GM21529 (cell line): ENCODE measurements at regions not wholly inside any gene's neighbourhood (a gene's known extent, or its start where the extent isn't known, plus 50 kb on each side); places are given as distances from the start of the nearest gene placed in this dataset.
"Not testable (repeated sequence)": the region's sequence is repeated elsewhere in the genome, so short reads cannot be mapped to it uniquely, and the experiment has no call there.

Experiments used
- ATAC-seq: cut with Tn5 transposase; IDR thresholded peaks from one replicate; pipeline ENCODE4 v1.9.1; 2021; ENCODE audit not compliant: unreplicated experiment

DNA sequence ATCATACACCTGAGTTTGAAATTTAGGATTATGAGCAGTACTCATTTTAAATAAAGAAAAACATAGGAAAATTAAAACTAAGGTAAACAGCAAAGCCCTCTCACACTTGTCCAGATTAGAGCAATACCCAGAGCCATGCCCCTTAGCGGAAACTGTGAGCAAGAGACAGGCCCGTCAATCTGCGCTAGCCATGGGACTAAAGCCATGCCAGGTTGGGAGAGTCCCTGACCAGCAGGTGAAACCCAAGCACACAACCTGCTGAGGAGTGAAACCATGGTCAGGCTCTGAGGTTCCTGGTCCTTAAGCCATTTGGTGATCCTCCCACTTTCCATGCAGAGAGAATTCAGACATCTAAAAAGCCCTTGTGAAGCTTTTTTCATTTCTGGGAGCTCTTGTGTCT, 494.3 kb downstream of the STK39 start:
- no peak for ATAC-seq

DNA sequence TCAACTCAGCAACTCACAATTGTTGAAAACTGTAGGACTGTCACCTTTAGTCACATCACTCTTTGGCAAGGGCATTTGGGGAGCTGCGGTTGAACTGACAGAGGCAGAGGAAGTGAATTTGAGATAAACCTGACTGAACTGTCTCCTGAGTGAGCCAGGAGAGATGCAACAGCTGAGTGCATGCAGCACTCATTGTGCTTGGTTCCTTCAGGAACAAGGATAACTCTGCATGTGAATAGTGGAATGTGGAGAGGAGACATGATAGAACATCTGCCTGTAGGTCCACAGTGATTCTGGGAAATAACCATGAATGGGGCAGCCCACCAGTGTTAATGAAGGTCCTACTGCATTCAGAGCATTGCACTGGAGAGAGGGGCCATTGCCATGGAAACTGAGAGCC, 494.7 kb downstream of the STK39 start:
- no peak for ATAC-seq

DNA sequence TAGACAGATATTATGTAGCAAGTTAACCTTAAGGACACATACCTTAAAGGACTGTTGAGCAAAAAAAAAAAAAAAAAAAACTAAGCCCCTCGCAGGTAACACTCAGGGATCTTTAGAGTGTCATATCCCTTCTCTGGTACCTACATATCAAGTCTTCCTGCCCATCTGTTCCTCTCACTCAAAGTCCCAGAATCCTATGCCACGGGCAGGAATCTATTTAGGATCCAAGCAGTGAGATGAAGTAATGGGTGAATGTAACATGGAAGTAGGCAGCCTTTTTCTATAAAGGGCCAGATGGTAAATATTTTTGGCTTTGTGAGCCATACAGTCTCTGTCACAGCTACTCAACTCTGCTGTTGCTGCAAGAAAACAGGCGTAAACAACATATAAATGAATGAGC, 496.7 kb downstream of the STK39 start:
- ATAC-seq: no peak

DNA sequence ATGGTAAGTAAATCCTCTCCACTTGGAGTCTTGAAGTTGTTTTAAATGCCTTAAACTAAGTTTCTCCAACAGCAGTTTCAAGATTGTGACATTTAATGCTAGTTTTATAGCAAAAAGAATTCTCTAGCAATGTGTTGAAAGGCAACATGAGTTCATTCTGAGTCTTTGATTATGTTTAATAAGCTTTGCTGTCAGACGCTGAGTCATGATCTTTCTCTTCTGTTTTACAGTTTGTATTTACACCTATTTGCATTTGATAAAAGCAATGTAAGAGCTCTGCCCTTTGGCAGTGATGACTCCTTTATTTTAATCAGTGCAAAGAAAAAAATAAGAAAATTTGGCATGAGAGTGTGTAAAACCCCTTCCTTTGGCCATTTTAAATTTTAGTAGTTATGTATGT, 497.7 kb downstream of the STK39 start:
- ATAC-seq: no peak

DNA sequence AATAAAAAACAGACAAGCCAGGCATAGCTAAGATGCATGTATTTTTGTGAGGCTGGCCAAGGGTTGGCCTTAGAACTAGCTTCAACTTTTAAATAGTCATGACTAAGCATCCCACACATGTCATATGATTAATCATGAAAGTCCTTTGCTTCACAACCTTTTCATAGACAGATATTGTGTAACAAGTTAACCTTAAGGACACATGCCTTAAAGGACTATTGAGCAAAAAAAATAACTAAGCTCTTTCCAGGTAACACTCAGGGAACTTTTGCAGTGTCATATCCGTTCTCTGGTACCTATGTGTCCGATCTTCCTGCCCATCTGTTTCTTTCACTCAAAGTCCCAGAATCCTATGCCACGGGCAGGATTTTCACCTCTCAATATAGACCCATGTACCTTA, 498.4 kb downstream of the STK39 start:
- no peak for ATAC-seq

DNA sequence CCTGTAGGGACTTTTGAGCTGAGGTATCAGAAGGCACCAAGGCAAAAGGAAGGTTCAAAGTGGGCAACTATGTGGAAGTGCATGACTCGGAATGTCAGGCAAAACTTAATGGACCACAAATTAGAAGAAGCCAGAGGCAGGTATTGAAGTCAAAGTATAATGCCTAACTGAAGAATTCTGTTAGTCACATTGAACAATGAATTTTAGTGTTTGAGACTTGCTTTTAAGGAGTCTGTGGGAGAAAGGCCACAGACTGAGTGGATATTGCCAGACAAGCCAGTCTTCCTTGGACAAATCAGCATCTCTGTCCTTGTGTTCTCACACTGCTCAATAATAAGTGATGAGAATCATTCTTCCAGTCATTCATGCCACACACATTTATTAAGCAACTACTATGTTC, 498.9 kb downstream of the STK39 start:
- no peak for ATAC-seq

DNA sequence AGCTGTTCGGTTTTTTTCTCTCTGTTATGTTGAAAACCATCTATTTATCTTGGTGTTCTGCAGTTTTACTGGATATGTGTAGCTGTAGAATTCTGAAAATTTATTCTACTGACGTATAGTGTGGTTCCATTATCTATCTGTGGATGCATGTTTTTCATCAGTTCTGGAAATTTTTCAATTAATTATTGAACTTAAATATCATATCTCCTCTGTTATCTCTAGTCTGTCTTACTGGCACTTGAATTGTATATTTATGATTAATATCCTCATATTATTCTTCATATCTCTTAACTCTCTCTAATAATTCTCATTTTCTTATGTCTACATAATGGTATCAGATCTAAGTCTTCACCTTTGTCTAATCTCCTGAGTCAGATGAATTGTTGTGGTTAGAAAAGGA, 501.7 kb downstream of the STK39 start:
- no peak for ATAC-seq

DNA sequence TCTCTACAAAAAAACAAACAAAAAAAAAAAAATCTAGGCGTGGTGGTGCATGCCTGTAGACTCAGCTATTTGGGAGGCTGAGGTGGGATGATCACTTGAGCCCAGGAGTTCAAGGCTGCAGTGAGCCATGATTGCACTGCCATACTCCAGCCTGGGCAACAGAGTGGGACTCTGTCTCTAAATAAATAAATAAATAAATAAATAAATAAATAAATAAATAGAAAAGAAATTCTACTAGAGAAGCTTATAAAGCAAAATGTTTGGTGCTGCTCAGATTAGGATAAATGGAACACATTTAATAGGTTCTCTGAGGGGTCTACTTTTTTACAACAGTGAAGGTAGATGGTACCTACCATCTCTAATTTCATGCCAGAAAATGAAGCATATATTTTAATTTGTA, 507.5 kb downstream of the STK39 start:
- not testable (repeated sequence) for ATAC-seq

DNA sequence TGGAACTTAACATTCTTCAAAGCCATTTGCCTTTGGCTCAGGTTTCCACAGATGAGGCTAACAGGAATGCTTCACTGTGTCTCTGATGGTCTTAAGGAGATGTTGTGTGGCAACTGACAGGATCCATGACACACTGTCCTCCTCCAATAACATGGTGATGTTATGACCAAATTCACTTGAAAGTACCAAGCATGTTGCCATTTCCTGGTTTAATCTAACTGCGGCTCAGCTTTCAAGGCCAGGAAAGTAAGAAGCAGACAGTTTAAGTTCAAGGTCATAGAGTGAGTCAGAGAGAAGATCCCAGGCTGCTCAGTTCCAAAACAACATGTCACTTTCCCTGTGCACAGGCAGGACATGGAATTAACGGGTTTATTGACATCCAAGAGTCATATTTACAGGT, 513.6 kb downstream of the STK39 start:
- no peak for ATAC-seq

DNA sequence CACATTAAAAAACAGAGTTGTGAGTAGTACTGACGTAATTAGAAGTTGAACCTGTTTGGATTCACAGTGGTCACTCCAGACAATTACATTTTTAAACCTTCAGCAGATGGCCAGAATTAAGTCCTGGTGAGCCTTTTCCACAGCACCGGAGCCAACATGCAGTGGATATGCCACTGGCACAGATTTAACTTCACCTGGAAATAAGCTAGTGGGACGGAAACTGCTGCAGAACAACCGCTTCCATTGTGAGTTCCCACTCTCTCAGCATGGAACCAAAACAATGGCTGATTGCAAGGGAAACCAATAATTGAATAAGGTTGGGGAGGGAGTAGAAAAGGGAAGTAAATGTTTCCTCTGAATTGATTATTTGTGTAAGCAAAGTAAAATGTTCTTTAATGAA, 515.1 kb downstream of the STK39 start:
- ATAC-seq: no peak

DNA sequence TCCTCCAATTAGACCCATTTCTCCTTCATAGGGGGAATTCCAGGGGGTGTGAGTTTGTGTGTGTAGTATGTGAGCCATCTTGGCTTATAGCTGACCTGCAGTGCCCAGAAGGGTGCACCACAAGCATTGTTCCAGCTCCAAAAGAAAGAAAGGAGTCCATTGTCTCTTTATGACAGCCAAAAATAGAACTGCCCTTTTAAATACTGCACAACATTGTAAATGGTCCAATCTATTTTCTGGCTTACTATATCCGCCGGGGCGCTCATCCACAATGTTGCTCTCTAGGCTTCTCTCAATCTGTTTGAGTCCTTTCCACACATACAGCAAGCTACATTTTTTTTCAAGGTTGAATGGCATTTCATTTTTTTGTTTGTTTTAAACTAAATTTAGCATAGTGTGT, 517.5 kb downstream of the STK39 start:
- no peak for ATAC-seq

DNA sequence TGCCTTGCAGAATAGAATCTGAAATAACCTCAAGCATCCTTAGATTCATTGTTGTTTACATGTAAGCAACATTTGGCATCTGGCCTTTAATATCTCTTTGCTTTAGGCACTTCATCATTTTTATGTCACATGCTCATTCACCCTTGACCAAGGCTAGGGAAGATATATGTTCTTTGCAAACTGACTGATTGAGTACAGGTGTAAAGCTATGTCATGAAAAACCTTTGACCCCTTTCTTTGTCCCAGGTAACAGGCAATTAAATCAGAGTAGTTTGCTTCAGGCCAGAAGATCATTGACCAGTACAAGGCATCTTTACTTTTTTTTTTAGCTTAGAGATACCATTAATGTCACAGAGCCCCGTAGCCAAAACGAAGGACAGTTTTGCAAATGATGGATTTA, 520.6 kb downstream of the STK39 start:
- no peak for ATAC-seq

DNA sequence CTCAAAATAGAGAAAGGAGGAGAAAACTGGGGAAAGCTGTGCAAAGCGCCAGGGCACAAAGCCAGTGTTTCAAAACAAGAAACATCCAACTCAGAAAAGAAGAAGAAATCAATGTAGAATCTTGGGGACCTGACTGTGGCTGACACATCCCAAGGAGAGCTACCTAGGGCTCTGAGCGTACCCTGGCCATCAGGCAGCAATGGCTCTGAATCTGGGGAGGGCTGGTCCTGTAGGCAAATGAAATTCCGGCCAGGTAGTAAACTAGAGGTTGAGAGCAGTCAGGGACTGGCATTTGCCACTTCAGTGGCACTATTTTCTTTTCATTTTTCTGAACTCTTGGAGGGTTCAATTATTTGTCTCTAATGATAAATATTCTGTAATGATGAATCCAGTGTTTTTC, 525.8 kb downstream of the STK39 start:
- ATAC-seq: no peak

DNA sequence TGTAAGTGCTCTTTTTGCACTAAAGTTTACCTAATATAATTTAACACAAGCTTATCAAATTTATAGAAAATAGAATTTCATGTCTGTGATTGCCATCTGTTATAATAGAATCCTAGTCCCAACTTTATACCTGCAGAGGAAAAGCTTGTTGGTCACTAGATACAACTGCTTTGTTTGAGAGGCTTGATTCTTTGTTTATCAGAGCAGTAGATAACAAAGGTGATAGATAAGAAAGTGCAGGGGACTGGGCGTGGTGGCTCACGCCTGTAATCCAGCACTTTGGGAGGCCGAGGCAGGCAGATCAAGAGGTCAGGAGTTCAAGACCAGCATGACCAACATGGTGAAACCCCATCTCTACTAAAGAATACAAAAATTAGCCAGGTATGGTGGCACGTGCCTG, 528.0 kb downstream of the STK39 start:
- ATAC-seq: no peak

DNA sequence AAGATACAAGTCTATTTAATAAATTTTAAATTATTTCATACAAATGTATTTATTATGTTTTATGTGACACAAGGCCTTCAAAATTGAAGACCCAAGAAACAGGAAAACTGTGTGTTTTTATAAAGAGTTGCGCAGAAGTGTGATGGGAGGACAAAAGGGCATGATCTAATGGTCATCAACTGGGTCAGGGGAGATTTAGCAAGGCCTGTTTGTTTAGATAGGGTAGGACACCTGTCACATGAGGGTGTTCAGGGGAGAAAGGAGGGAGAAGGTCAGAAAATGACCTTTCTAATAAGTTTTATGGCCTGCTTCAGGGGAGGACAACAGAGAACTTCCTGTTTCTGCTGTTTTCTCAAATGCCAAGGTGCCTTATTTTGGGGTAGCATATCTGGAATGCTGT, 528.8 kb downstream of the STK39 start:
- ATAC-seq: no peak

DNA sequence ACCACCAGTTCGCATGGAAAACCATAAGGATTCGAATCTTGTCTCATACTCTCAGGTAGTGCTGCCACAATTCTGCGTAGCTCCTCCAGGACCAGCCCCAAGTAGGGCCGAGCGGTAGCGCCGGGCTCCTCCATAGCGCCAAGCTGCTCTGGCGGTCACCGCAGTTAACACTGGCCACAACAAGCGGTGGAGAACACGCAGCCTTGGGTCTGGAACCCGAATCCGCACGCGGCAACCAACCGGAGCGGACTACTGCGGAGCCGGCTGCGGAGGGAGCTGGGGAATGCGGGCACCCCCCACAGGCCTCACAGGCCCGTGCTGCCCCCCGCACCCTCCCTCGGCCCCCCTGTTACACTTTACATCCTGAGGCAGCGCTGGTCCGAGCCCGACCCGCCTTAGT, 531.5 kb downstream of the STK39 start:
- no peak for ATAC-seq

DNA sequence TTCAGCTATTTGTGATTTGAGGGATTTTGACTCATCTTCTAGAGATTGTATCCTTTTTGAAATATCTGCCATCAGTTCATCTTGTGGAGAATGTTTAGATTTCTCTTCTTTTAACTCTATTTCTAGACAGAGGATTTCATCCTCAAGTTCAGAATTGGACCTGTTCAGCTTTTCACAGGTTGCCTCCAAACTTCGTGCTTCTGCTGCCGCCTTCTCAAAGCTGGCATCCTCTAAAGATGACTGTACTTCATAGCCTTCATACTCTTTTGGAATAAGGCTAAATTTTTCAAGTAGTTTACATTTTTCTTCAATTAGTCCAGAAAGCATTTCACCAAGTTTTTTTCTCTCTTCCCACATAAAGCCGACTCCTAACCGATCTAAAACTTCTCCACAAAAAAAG, 531.9 kb downstream of the STK39 start:
- ATAC-seq: not testable (repeated sequence)

DNA sequence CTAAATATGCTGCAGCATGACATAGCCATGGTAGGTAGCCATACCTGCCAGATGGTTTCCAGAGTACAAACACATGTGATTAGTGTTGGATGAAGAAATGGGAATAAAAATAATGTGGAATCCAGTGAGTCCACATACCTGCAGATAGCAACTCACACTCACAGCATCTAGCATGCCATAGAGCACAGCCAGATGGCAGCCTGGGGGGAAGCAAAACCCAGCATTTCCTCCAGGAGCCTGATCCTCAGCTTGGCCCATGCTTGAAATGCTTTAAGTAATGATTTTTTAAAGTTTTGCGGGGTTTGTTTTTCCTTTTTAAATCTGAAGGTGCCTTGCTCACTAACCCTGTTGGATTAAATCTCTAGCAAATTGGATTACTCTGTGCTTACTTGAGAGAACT, 535.1 kb downstream of the STK39 start:
- ATAC-seq: no peak

DNA sequence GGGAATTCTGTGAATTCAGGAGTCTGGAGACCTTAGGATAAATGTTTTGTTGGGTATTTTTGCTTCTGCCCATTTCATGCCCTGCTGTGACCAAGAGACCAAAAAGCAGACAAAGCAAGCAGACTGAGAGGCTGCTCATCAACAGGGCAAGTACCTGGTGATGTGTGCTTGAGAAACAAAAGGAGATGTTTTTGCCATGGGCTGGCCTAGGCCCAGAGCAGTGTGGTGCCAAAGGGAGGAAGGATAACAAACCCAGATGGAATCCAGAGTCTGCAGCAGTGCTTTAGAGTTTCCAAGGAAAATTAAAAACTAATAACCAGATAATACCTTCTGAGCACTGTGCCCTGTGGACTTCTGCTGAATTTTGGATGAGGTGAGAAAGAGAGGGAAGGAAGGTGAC, 538.4 kb downstream of the STK39 start:
- no peak for ATAC-seq

DNA sequence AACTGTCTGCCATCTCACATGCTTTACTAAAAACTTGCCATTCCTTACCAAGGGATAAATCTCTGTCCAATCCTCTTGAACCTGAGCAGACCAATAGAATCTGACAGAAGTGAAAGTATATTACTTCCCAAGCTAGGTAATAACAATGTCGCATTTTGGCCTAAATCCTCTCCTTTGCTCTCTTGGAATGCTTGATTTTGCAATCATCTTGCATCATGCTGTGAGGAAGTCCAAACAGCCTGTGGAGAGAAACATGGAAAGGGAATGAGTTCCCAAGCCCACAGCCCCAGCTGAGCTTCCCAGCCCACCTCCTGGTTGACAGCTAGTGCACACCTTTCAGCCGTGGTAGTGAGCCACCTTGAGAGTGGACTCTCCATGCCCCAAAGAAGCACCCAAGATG, 540.6 kb downstream of the STK39 start:
- no peak for ATAC-seq

DNA sequence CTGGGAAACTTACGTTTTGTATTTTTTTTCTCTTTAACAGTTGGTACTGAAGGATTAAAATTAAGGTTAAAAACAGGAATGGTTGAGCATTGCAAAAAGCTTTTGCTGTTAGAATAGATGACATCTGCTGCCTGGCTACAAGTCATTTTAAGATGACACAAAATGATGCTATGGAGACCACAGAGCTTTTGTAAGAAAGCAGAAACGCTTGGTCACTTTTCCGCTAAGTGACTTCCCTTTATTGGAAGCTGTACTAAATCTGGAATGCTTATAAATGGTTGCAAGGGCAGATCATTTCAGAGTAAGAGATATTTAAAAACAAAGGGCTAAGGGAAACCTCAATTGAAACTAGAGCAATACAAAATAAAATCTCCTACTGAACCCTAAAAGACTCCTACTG, 544.0 kb downstream of the STK39 start:
- no peak for ATAC-seq

DNA sequence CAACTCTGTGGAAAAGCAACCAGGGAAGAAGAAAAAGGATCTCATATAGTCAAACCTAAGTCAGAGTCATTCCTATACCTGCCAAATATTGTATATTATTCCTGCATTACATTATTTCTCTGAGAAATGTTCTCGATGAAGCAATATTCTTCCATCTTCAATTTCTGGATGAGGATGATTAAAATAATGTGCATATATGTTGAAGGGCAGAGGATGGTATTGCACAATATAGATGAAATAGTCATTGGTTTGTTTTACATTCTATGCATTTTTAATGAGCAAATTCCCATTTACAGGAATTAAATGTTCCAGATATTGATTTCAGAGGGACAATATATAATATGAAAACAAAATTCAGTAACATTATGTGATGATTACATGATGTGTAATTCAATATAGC, 545.2 kb downstream of the STK39 start:
- no peak for ATAC-seq

DNA sequence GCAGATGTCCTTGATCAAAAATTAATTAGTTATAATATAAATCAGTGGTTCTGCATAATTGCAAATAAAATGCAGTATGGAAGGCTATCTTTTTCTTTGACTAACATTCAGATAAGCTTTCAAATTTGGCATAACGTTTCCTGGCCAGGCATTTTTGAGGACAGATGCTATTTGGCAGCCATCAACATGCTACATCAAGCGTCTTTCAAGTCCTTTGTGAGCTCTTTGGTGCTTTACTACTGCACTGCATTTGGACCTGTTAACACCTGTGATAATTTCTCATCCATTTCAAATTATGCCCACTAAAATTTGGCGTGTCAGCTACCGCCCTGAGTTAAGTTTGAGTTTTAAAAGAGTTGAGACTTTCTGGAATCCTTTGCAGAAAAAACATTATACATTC, 545.7 kb downstream of the STK39 start:
- ATAC-seq: no peak

DNA sequence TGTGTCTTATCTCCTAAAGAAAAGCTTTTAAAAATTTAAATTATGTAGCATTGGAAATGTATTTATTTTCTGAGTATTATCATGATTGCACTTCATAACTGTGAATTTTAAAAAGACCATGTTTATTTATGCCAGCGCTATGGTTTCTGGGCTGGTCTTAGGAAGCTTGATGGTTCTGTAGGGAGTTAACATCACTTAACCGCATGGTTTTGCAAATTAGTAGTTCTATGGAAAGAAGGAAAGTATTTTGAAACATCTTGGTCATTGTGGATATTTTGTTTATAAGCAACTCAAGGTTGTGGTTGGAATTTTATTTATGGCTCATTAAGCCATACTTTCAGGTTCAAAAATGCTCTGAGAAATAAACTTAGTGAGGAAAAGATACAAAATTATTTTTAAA, 549.4 kb downstream of the STK39 start:
- ATAC-seq: no peak
